OCI-LY7 (cell line): ENCODE measurements at regions not wholly inside any gene's neighbourhood (a gene's known extent, or its start where the extent isn't known, plus 50 kb on each side); places are given as distances from the start of the nearest gene placed in this dataset.

ENCODE experiments used
- BruUV-seq: library from RNA; stranded (reverse); fragments of 400-500 nt; replicated peaks from 2 replicates; lab custom pipeline; 2021; lab: Mats Ljungman, UMichigan
- CTCF ChIA-PET: fragments of 300-600 bp; sonication (Branson Sonifier 250); formaldehyde crosslinking; loops from one replicate; lab custom pipeline; 2022; ENCODE audit warnings: antibody characterized with exemption; ENCODE audit not compliant: unreplicated experiment; lab: Charles Lee
- POLR2A ChIA-PET: fragments of 300-600 bp; sonication (Branson Sonifier 250); formaldehyde crosslinking; loops from one replicate; lab custom pipeline; 2022; ENCODE audit warnings: antibody characterized with exemption; lab: Charles Lee
- DNase-seq: peaks from one replicate; pipeline ENCODE4 v3.0.0-alpha.2; 2015; ENCODE audit warnings: low spot score
- H2AFZ ChIP-seq: fragments of 200-600 bp; sonication (generic), shearing (Covaris generic); 2 replicates; pipeline ENCODE4 v1.6.1; 2014; ENCODE audit warnings: mild to moderate bottlenecking, antibody characterized with exemption, low read length, moderate library complexity
- H3K27ac ChIP-seq: fragments of 200-600 bp; sonication (generic); 2 replicates; pipeline ENCODE4 v1.5.1; 2014; ENCODE audit warnings: mixed run types, low read depth, mild to moderate bottlenecking, moderate library complexity, low read length, inconsistent platforms; ENCODE audit not compliant: poor library complexity, severe bottlenecking
- H3K36me3 ChIP-seq: fragments of 200-600 bp; sonication (generic); 2 replicates; pipeline ENCODE4 v1.6.1; 2014; ENCODE audit warnings: mild to moderate bottlenecking, antibody characterized with exemption, low read length, moderate library complexity, mixed read lengths; ENCODE audit not compliant: insufficient read depth
- H3K4me1 ChIP-seq: fragments of 200-600 bp; sonication (generic); 2 replicates; pipeline ENCODE4 v1.5.1; 2014; ENCODE audit warnings: mild to moderate bottlenecking, low read length; ENCODE audit not compliant: insufficient read depth, poor library complexity, severe bottlenecking
- H3K4me2 ChIP-seq: fragments of 200-600 bp; sonication (generic); 2 replicates; pipeline ENCODE4 v1.6.1; 2014; ENCODE audit warnings: mild to moderate bottlenecking, low read length
- H3K4me3 ChIP-seq: fragments of 200-600 bp; sonication (generic); 2 replicates; pipeline ENCODE4 v1.5.1; 2014; ENCODE audit warnings: mild to moderate bottlenecking, low read depth, low read length; ENCODE audit not compliant: poor library complexity, severe bottlenecking
- H3K79me2 ChIP-seq: fragments of 200-600 bp; sonication (generic); 2 replicates; pipeline ENCODE4 v1.6.1; 2016; ENCODE audit warnings: low read depth, mild to moderate bottlenecking, low read length, moderate library complexity, mixed read lengths; ENCODE audit not compliant: insufficient read depth
- H3K9me2 ChIP-seq: fragments of 200-600 bp; sonication (generic); 2 replicates; pipeline ENCODE4 v1.6.1; 2016; ENCODE audit warnings: mild to moderate bottlenecking, low read length, mixed read lengths; ENCODE audit not compliant: insufficient read depth
- H3K9me3 ChIP-seq: fragments of 200-600 bp; sonication (generic); 2 replicates; pipeline ENCODE4 v1.6.1; 2014; ENCODE audit warnings: mild to moderate bottlenecking, mixed run types, low read length, mixed read lengths
- H4K20me1 ChIP-seq: fragments of 200-600 bp; sonication (generic); 2 replicates; pipeline ENCODE4 v1.6.1; 2014; ENCODE audit warnings: mild to moderate bottlenecking, antibody characterized with exemption, low read length, moderate library complexity, mixed read lengths; ENCODE audit not compliant: insufficient read depth
- CTCF ChIP-seq: fragments of 200-600 bp; sonication (generic); conservative IDR thresholded peaks from 2 replicates; pipeline ENCODE4 v1.5.1; 2014; ENCODE audit warnings: mild to moderate bottlenecking, antibody characterized with exemption, low read length, moderate library complexity, mixed read lengths
- EZH2phosphoT487 ChIP-seq: fragments of 200-600 bp; sonication (generic); IDR thresholded peaks from 2 replicates; pipeline ENCODE4 v1.6.1; 2018; ENCODE audit warnings: low read depth, borderline replicate concordance, mild to moderate bottlenecking, mixed run types, antibody characterized with exemption, low read length, moderate library complexity, mixed read lengths
- intact Hi-C: fragments of 100-400 bp; cut with micrococcal nuclease; formaldehyde crosslinking; loops from one replicate; pipeline ENCODE4 v1.10.0; 2022; ENCODE audit not compliant: unreplicated experiment

DNA sequence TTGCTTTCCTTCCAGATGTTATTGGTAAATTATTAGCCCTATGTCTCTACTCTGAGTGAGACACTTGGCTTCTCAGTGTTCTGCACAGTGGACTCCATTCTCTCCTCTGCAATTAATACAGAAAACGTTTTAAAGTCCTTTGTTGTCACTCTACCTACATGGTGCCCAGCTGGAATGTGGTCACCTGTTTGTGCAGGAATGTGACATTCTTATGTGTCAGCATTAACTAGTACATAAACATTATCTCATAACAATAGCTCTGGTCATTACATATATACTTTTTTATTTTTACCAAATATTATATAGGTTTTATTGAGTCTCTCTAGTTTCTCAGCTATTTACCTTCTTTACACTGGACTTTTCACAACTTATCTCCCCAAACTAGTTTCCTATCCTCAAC is 147.0 kb upstream of the KCNMB2 start:
- H3K4me2 ChIP-seq = no peak overlapping the region
- intact Hi-C loops = no loop called here
- TF ChIP-seq EZH2phosphoT487 (no peak), CTCF (no peak)
- no peak for DNase-seq
- POLR2A ChIA-PET = no interaction called here
- no peak overlapping the region for H3K27ac ChIP-seq
- H3K79me2 ChIP-seq = no peaks in the 10 kb centered on the region
- CTCF ChIA-PET = no interaction called here
- no TSS peak for BruUV-seq
- no peaks in the 10 kb centered on the region for H3K9me2 ChIP-seq
- H3K36me3 ChIP-seq = no peaks in the 10 kb centered on the region
- no peaks in the 10 kb centered on the region for H3K9me3 ChIP-seq
- no peak overlapping the region for H3K4me3 ChIP-seq
- no peak overlapping the region for H2AFZ ChIP-seq
- H3K4me1 ChIP-seq = no peaks in the 10 kb centered on the region
- no peaks in the 10 kb centered on the region for H4K20me1 ChIP-seq

DNA sequence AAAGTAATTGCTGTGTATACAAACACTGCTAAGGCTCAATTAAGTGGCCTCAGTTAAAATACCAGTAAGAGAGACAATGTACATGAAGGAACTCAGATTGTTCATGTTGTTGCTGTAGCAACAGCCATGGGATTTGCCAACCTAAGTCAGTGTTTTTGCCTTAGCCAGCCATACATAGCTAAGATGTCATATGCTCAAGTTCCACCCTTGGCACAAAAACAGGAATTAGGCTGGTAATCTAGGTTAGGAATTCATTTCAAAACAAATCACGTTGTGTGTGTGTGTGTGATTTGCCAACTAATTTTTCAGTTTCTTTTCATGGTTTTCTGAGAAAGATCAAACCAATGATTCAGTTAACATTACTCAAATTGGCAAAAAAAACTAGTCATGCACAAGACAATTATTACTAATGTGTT is 143.7 kb upstream of the KCNMB2 start:
- H3K9me3 ChIP-seq = no peaks in the 10 kb centered on the region
- no peaks in the 10 kb centered on the region for H3K4me1 ChIP-seq
- H3K27ac ChIP-seq = no peak overlapping the region
- H3K36me3 ChIP-seq = no peaks in the 10 kb centered on the region
- no peak overlapping the region for H3K4me2 ChIP-seq
- ChIA-PET POLR2A (interaction anchor here (0.6 kb wide), 1 partner anchor 693 kb away, joined by 4 read pairs; no protein-coding TSS in a partner anchor), CTCF (interaction anchor here (0.5 kb wide), 1 partner anchor 794 kb away, joined by 3 read pairs; no protein-coding TSS in a partner anchor)
- TF ChIP-seq CTCF = no peak
- TF ChIP-seq EZH2phosphoT487 = no peak
- no TSS peak for BruUV-seq
- intact Hi-C loops = no loop called here
- H3K79me2 ChIP-seq = no peaks in the 10 kb centered on the region
- no peak for DNase-seq
- H3K9me2 ChIP-seq = no peaks in the 10 kb centered on the region
- H3K4me3 ChIP-seq = no peak overlapping the region
- H4K20me1 ChIP-seq = no peaks in the 10 kb centered on the region
- no peak overlapping the region for H2AFZ ChIP-seq

DNA sequence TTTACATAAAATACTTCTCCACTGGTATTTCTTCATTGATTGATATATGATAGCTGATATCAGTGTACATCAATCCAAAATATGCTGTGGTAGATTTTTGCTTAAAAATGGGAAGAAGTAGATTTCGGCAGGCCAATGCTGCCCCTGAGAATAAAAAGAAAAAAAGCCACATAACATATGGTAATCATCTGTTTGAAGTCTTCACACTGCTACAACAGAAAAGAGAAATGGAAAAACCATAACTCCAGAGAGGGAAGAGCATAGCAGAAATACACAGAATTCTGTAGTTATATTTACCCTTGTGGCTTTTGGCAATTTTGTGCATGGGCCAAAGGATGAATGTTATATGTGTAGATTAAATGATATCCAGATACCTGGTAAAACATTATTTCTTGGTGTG is 143.1 kb upstream of the KCNMB2 start:
- H3K9me3 ChIP-seq = no peaks in the 10 kb centered on the region
- H3K4me1 ChIP-seq = no peaks in the 10 kb centered on the region
- intact Hi-C loops = no loop called here
- H2AFZ ChIP-seq = no peak overlapping the region
- no peak for DNase-seq
- CTCF ChIA-PET = no interaction called here
- no peak for TF ChIP-seq EZH2phosphoT487
- TF ChIP-seq CTCF = no peak
- H3K4me3 ChIP-seq = no peak overlapping the region
- H3K79me2 ChIP-seq = no peaks in the 10 kb centered on the region
- no peaks in the 10 kb centered on the region for H4K20me1 ChIP-seq
- H3K27ac ChIP-seq = no peak overlapping the region
- H3K36me3 ChIP-seq = no peaks in the 10 kb centered on the region
- H3K4me2 ChIP-seq = no peak overlapping the region
- POLR2A ChIA-PET = no interaction called here
- no peaks in the 10 kb centered on the region for H3K9me2 ChIP-seq
- no TSS peak for BruUV-seq
